NK-92 treated with Interleukin-12 subunit alpha and Interleukin-12 subunit beta, amount 100 ng/mL, for 24 hours (cell line): ENCODE measurements at regions not wholly inside any gene's neighbourhood (a gene's known extent, or its start where the extent isn't known, plus 50 kb on each side); places are given as distances from the start of the nearest gene placed in this dataset.
"Not testable (repeated sequence)": the region's sequence is repeated elsewhere in the genome, so short reads cannot be mapped to it uniquely, and the experiment has no call there.

ENCODE experiments used
- DNase-seq: peaks from one replicate; lab custom pipeline; 2025; lab: John Stamatoyannopoulos, UW

GRCh38 chr6:149239573-149240209, 77.8 kb upstream of the TAB2 start:
- DNase-seq: no peak

- DNase-seq: no peak
Measured at GRCh38 chr6:149242883-149243282, 74.6 kb upstream of the TAB2 start.

GRCh38 chr6:149244105-149244504, 73.4 kb upstream of the TAB2 start:
- no peak for DNase-seq

- no peak for DNase-seq
Measured at GRCh38 chr6:149246691-149247384, 70.7 kb upstream of the TAB2 start.

- DNase-seq: no peak
Measured at GRCh38 chr6:149247385-149247763, 70.1 kb upstream of the TAB2 start.

- not testable (repeated sequence) for DNase-seq
Measured at GRCh38 chr6:149248263-149248662, 69.2 kb upstream of the TAB2 start.

- no peak for DNase-seq
Measured at GRCh38 chr6:149248693-149249369, 68.7 kb upstream of the TAB2 start.

- no peak for DNase-seq
Measured at GRCh38 chr6:149249370-149250357, 67.8 kb upstream of the TAB2 start.

- DNase-seq: no peak
Measured at GRCh38 chr6:149250951-149251350, 66.6 kb upstream of the TAB2 start.

GRCh38 chr6:149252622-149253021, 64.9 kb upstream of the TAB2 start:
- DNase-seq: no peak

GRCh38 chr6:149254253-149254652, 63.3 kb upstream of the TAB2 start:
- no peak for DNase-seq

GRCh38 chr6:149259753-149260152, 57.8 kb upstream of the TAB2 start:
- DNase-seq: no peak

- no peak for DNase-seq
Measured at GRCh38 chr6:149260214-149260874, 57.2 kb upstream of the TAB2 start.

GRCh38 chr6:149261364-149262040, 56.0 kb upstream of the TAB2 start:
- no peak for DNase-seq

- DNase-seq: no peak
Measured at GRCh38 chr6:149263321-149263720, 54.2 kb upstream of the TAB2 start.

- DNase-seq: no peak
Measured at GRCh38 chr6:149264629-149265028, 52.9 kb upstream of the TAB2 start.

GRCh38 chr6:149265945-149266344, 51.6 kb upstream of the TAB2 start:
- DNase-seq: no peak

GRCh38 chr6:149266659-149267058, 50.9 kb upstream of the TAB2 start:
- DNase-seq: no peak

- DNase-seq: no peak
Measured at GRCh38 chr6:149267072-149267471, 50.4 kb upstream of the TAB2 start.

- no peak for DNase-seq
Measured at GRCh38 chr6:149267513-149268043, 49.9 kb upstream of the TAB2 start.
